ENCODE measurements at regions not wholly inside any gene's neighbourhood (a gene's known extent, or its start where the extent isn't known, plus 50 kb on each side); places are given as distances from the start of the nearest gene placed in this dataset.
"Not testable (repeated sequence)": the region's sequence is repeated elsewhere in the genome, so short reads cannot be mapped to it uniquely, and the experiment has no call there.

DNA sequence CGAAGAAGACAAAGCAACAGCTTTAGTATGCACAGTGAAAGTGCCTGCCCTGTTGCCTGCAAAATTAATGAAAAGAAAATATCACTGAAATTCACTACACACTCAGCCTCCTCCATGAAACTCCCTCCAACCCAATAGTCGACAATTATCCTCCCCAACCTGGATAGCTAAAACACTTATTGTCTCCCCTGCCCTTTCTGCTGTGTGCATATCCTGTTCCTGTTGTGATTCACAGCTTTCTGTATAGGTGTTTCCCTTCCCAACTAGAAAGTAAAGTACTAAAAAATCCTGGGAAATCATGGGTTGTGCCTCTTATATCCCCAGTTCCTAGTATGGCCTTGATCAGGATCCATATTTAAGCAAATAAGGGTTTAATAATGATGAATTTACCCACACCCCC is 412.1 kb downstream of the LTN1 start:
- H3K4me3 ChIP-seq (ENCODE audit: low read depth, low read length) = no peak overlapping the region
- FAIRE-seq (no peak), DNase-seq (ENCODE audit: low read depth) (no peak)
- H3K36me3 ChIP-seq (ENCODE audit: control insufficient read depth, insufficient read depth, low read length) = no peaks in the 10 kb centered on the region
- no peaks in the 10 kb centered on the region for H3K27me3 ChIP-seq (ENCODE audit: control insufficient read depth, insufficient read depth, low read length)
- TF ChIP-seq, protein P1, sequence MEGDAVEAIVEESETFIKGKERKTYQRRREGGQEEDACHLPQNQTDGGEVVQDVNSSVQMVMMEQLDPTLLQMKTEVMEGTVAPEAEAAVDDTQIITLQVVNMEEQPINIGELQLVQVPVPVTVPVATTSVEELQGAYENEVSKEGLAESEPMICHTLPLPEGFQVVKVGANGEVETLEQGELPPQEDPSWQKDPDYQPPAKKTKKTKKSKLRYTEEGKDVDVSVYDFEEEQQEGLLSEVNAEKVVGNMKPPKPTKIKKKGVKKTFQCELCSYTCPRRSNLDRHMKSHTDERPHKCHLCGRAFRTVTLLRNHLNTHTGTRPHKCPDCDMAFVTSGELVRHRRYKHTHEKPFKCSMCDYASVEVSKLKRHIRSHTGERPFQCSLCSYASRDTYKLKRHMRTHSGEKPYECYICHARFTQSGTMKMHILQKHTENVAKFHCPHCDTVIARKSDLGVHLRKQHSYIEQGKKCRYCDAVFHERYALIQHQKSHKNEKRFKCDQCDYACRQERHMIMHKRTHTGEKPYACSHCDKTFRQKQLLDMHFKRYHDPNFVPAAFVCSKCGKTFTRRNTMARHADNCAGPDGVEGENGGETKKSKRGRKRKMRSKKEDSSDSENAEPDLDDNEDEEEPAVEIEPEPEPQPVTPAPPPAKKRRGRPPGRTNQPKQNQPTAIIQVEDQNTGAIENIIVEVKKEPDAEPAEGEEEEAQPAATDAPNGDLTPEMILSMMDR (IDR thresholded peaks at IDR 0.05; ENCODE audit: insufficient read depth, low read length, severe bottlenecking) = no peak

DNA sequence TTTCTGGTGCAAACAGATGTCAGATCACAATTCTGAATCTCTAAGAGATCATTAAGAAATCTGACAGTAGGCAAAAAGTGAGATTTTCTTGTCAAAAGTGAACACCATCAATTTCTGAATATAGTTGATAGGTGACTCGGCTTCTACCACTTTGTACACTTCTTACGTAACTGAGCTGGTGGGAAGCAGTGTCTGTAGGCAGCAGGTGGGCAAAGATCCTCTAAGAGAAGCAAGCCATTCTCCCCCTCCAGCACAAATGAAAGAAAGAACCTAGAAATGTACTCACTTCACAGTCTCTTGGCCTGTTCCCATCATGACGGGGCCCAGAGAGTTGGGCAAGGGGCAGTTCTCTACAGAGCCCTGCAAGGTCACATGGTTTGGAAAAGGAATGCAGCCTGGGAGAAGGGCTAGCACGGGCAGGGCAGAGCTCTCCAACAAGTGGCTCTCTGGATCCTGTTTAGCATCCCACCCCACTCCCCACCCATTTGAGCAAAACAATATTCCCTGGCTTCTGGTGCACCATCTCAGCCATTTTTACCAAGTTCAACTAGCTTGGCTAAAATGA is 412.6 kb downstream of the LTN1 start:
- Histone ChIP-seq H3K4me3 (ENCODE audit: low read depth, low read length) (no peak overlapping the region), H3K27me3 (ENCODE audit: control insufficient read depth, insufficient read depth, low read length) (no peaks in the 10 kb centered on the region), H3K36me3 (ENCODE audit: control insufficient read depth, insufficient read depth, low read length) (no peaks in the 10 kb centered on the region)
- DNase-seq (ENCODE audit: low read depth) = no peak
- FAIRE-seq = no peak
- TF ChIP-seq, protein P1 (IDR thresholded peaks at IDR 0.05; ENCODE audit: insufficient read depth, low read length, severe bottlenecking) = no peak

DNA sequence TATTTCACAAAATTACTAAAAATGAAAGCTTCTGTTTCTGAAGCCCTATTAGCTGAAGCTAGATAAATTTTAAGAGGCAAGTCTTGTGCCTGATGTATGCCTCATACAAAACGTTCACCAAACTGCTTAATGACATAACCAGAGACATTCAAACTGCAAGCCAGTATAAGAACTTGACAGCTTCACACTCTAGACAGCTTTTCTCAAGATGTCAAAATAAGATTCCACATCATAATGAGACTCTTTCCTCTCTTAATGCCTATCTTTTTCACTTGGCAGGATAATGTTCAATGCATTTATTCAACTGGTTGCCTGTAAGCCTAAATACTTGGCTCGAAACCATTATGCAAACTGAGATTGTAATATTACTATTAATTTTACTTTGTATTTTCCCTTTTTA is 424.0 kb downstream of the LTN1 start:
- DNase-seq (ENCODE audit: low read depth) (no peak), FAIRE-seq (no peak)
- TF ChIP-seq, protein P1 (IDR thresholded peaks at IDR 0.05; ENCODE audit: insufficient read depth, low read length, severe bottlenecking) = no peak
- Histone ChIP-seq H3K4me3 (ENCODE audit: low read depth, low read length) (no peak overlapping the region), H3K27me3 (ENCODE audit: control insufficient read depth, insufficient read depth, low read length) (no peaks in the 10 kb centered on the region), H3K36me3 (ENCODE audit: control insufficient read depth, insufficient read depth, low read length) (no peaks in the 10 kb centered on the region)

DNA sequence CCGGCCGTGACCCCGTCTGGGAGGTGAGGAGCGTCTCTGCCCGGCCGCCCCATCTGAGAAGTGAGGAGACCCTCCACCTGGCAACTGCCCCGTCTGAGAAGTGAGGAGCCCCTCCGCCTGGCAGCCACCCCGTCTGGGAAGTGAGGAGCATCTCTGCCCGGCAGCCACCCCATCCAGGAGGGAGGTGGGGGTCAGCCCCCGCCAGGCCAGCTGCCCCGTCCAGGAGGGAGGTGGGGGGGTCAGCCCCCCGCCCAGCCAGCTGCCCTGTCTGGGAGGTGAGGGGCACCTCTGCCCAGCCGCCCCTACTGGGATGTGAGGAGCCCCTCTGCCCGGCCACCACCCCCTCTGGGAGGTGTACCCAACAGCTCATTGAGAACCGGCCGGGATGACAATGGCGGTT is 428.7 kb downstream of the LTN1 start:
- not testable (repeated sequence) for H3K36me3 ChIP-seq (ENCODE audit: control insufficient read depth, insufficient read depth, low read length); H3K27me3 ChIP-seq (ENCODE audit: control insufficient read depth, insufficient read depth, low read length); FAIRE-seq; H3K4me3 ChIP-seq (ENCODE audit: low read depth, low read length); DNase-seq (ENCODE audit: low read depth)

DNA sequence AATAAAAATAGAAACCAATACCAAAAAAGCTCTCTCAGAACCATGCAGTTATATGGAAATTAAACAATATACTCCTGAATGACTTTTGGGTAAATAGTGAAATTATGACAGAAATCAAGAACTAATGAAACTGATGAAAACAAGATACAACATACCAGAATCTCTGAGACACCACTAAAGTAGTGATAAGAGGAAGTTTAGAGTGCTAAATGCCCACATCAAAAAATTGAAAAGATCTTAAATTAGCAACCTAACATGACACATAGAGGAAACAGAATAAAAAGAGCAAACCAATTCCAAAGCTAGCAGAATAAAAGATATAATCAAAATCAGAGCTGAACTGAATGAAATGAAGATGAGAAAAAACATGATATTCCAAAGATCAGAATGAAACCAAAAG is 430.9 kb downstream of the LTN1 start:
- Histone ChIP-seq H3K4me3 (ENCODE audit: low read depth, low read length) (no peak overlapping the region), H3K27me3 (ENCODE audit: control insufficient read depth, insufficient read depth, low read length) (no peaks in the 10 kb centered on the region), H3K36me3 (ENCODE audit: control insufficient read depth, insufficient read depth, low read length) (no peaks in the 10 kb centered on the region)
- FAIRE-seq = no peak
- TF ChIP-seq, protein P1 (IDR thresholded peaks at IDR 0.05; ENCODE audit: insufficient read depth, low read length, severe bottlenecking) = no peak
- DNase-seq (ENCODE audit: low read depth) = no peak

DNA sequence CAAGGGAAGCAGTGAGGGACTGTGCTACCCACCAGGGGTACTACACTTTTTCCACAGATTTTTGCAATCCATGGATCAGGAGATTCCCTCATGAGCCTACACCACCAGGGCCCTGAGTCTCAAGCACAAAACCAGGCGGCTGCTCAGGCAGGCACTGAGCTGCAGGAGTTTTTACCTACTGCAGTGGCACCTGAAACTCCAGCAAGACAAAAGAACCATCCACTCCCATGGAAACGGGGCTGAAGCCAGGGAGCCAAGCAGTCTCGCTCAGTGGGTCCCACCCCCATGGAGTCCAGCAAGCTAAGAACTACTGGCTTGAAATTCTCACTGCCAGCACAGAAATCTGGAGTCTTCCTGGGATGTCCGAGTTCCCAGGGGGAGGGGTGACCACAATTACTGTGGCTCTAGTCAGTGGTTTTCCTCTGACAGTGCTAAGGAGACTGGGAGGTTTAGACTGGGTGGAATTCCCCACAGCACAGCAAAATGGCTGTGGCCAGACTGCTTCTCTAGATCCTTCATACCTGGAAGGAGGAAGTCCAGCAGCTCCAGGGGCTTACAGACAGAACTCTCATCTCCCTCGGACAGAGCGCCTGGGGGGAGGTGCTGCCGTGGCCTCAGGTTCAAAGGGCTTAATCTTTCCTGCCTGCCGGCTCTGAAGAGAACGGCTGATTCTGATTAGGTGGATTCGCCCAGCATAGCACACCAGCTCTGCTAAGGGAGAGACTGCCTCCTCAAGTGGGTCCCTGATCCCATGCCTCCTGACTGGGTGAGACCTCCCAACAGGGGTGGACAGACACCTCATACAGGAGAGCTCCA is 437.8 kb downstream of the LTN1 start:
- no peak overlapping the region for H3K4me3 ChIP-seq (ENCODE audit: low read depth, low read length)
- no peak for FAIRE-seq
- TF ChIP-seq, protein P1 (IDR thresholded peaks at IDR 0.05; ENCODE audit: insufficient read depth, low read length, severe bottlenecking) = no peak
- H3K27me3 ChIP-seq (ENCODE audit: control insufficient read depth, insufficient read depth, low read length) = no peaks in the 10 kb centered on the region
- H3K36me3 ChIP-seq (ENCODE audit: control insufficient read depth, insufficient read depth, low read length) = no peaks in the 10 kb centered on the region
- DNase-seq (ENCODE audit: low read depth) = no peak
